HG03103 (cell line): ENCODE measurements at regions not wholly inside any gene's neighbourhood (a gene's known extent, or its start where the extent isn't known, plus 50 kb on each side); places are given as distances from the start of the nearest gene placed in this dataset.

Experiments
- ATAC-seq: cut with Tn5 transposase; IDR thresholded peaks from one replicate; pipeline ENCODE4 v1.9.1; 2021; ENCODE audit warnings: low read depth; ENCODE audit not compliant: unreplicated experiment

DNA sequence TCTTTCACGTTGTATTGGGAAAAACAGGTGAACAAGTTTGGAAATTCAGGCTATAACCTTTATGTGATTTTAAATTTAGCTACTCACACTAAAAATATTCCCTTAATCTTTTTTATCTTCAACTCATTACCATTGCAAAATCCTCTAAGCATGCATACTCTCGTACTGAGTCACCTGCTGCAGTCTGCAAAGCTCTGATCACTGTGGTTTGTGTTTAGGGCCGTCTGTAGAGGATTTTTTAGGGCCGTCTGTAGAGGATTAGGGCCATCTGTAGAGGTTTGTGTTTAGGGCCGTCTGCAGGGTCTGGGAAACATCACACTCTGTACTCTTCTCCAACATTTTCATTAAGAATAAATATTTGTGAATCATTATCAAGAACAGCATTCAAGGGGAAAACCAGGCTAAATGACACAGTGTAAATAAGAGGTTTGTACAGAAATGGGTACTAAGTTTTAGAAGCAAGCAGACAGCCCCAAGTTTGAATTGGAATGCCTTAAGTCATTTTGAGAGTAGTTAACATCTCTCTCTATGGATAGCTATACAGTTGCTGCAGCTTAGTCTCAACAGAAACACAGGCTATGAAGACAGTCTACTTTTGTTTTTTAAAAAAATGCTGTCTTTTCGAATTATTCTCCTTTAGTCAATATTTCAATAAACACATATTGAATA lies 155.0 kb upstream of the TSLP start:
- no peak for ATAC-seq

GRCh38 chr5:110917161-110917875 lies 154.2 kb upstream of the TSLP start:
- ATAC-seq, result no peak

GRCh38 chr5:110918683-110919082 lies 152.8 kb upstream of the TSLP start:
- no peak for ATAC-seq

DNA sequence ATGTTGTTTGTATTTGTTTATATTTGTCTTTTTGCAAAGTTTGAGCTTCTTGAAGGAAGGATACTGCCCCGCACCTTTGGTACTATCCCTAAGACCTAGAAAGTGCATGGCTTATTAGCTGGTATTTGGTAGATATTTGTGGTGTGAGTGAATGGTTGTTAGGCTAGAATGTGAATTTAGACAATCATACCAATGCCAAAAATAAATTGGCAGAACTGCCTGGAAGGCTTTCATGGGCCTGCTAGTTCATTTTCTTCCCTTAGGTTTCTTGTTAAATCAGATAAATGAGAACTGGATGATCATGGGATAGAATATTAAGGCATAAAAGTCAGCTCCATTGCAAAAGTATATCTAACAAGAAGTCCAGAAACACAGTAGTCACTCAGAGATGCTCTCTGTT lies 147.5 kb upstream of the TSLP start:
- ATAC-seq, result no peak

DNA sequence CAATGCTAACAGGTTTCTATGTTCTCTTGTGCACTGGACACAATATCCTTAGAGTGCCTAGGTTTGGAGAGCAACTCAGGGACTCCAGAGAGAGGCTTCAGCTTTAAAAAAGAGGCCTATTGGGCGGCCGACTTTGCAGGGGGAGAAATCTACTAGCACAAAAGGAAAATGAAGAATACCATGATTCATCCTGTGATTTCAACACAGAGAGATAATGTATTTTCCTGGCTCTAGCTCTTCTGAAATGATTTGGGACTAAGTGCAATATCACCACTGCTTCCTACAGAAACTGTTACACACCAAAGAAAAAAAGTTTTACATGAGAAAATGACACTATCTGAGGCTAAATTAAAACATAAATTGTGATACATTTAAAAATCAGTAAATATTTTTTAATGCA lies 146.1 kb upstream of the TSLP start:
- no peak for ATAC-seq

GRCh38 chr5:110925916-110926315 lies 145.6 kb upstream of the TSLP start:
- ATAC-seq, result no peak

DNA sequence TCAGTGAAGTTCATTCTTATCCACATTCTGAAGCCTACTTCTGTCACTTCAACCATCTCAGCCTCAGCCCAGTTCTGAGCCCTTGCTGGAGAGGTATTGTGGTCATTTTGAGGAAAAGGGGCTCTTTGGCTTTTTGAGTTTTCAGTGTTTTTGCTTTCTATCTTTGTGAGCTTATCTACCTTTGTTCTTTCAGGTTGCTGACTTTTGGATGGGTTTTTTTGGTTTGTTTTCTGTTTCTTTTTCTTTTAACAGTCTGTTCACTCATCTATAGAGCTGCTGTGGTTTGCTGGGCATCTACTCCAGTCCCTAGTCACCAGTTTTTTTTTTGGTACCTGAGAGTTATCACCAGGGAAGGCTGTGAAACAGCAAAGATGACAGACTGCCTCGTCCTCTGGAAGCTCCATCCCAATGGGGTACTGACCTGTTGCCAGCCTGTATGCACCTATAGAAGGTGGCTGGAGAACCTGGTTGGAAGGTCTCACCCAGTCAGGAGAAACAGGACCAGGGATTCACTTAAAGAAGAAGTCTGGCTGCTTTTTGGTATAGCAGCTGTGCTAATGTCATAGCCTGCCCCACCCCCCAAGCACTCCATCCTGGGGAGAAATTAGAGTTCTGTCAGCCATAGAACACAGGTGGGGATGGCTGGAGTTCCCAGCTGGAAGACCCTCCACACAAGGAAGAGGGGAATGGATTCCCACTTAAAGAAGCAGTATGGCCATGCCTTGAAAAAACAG lies 138.6 kb upstream of the TSLP start:
- ATAC-seq, result no peak

GRCh38 chr5:110940136-110940535 lies 131.4 kb upstream of the TSLP start:
- no peak for ATAC-seq

- ATAC-seq, result no peak
These were observed 125.6 kb upstream of the TSLP start for GRCh38 chr5:110945874-110946436.

- no peak for ATAC-seq
These were observed 120.1 kb upstream of the TSLP start for GRCh38 chr5:110951373-110951791.

DNA sequence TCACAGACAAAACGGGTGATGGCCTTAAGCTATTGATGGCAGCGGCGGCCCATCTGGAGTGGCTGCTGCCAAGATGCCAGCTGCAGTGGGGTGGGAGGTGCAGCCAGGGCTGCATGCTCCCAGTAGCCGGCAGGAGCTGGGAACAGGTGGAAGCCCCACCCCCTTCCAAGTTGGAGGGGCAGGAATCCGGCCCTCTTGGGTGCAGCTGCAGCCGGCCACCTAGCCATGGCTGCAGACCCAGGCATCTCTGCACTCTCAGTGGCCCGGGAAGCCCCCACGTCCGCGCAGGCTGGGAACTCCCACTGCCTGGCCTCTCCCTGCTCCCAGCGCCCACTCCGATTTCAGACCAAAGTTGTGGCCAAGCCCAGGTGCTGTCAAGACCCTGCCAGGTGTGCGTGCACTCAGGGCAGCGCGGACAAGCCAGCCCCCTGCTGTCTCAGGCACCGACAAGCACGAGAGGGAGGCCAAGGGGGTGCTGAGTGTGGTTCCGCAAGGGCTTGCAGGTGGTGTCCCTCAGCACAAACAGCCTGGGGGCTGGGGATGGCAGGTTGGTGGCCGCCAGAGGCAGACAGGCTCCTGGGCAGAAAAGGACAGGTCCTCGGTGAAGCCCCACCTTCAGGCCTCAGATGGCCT lies 115.1 kb upstream of the TSLP start:
- ATAC-seq, result no peak

GRCh38 chr5:110956913-110957813 lies 114.3 kb upstream of the TSLP start:
- ATAC-seq, result no peak

DNA sequence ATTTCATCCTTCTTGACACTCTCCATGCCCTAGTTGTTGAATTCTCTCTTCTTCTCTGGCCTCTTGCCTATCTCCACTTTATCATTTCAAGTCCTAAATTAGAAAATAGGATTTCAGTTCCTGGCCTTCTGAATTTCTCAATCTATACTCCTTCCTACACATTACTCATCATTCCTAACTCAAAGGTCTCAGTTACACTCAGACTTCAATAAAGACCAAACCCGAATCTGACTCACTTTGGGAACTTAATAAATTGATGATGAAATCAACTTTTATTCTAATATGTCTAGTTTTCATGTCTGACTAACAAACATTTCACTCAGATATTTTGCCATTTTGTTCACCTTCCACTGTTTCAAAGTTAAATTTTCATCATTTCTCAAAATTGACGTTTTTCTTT lies 113.6 kb upstream of the TSLP start:
- ATAC-seq, result no peak

DNA sequence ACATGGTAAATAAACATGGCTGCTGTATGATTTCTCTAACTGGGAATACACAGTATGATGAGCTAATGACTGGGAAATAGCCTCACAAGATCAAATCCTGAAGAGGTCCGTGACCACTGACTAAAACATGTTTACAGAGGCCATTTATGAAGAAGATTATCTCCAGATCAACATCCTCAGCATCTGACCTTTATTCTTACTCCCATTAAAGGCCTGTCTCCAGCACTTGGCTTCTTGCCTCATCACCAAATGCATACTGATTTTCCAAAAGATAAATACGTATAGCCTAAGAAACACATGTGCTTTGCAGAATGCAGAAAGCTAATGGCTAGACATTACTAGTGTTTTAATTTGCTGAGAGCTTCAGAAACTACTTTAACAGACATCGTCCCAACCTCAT lies 108.0 kb upstream of the TSLP start:
- ATAC-seq, result no peak

GRCh38 chr5:110965773-110966581 lies 105.5 kb upstream of the TSLP start:
- no peak for ATAC-seq

DNA sequence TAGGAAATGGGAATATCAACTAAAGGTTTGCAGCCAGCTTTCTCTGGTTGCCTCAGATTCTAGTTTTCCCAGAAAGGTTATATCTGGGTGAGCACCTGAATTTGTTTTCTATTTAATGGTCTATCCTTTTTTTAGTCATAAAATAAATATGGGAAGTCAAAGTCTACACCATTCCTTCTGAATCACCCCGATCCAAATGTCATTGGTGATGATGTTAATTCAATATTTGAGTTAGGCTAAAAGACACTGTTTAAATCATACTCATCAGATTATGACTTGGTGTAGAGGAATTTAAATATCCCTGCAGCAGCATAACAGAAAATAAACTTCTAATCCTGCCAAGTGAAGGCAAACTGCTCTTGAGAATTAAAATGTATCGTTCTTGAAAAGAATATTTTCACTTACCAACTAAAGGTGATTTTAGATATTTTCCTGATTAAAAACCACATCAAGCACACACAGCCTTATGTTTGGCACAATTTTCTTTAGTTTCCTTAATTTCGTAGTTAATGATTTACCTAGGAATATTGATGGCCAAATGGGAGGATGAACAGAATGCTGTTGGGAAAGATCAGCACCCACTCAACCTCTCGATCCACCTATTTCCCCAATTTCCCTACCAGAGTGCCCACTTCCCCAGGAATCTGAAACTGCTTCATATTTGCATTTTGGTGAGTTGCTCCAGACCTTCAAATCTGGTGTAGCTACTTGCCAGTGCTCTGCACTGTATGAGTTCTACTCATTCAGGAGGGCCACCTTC lies 103.1 kb upstream of the TSLP start:
- no peak for ATAC-seq

- ATAC-seq, result no peak
These were observed 102.0 kb upstream of the TSLP start for GRCh38 chr5:110969502-110969901.

- ATAC-seq, result no peak
These were observed 98.0 kb upstream of the TSLP start for GRCh38 chr5:110973510-110973909.
